ENCODE measurements at regions not wholly inside any gene's neighbourhood (a gene's known extent, or its start where the extent isn't known, plus 50 kb on each side); places are given as distances from the start of the nearest gene placed in this dataset.
"Not testable (repeated sequence)": the region's sequence is repeated elsewhere in the genome, so short reads cannot be mapped to it uniquely, and the experiment has no call there.

- intact Hi-C loops (cut with micrococcal nuclease) = no loop called here
- ChIA-PET POLR2A (no interaction called here), CTCF (no interaction called here)
- no peak overlapping the region for H3K4me3 Mint-ChIP-seq
- TF ChIP-seq, protein P1, sequence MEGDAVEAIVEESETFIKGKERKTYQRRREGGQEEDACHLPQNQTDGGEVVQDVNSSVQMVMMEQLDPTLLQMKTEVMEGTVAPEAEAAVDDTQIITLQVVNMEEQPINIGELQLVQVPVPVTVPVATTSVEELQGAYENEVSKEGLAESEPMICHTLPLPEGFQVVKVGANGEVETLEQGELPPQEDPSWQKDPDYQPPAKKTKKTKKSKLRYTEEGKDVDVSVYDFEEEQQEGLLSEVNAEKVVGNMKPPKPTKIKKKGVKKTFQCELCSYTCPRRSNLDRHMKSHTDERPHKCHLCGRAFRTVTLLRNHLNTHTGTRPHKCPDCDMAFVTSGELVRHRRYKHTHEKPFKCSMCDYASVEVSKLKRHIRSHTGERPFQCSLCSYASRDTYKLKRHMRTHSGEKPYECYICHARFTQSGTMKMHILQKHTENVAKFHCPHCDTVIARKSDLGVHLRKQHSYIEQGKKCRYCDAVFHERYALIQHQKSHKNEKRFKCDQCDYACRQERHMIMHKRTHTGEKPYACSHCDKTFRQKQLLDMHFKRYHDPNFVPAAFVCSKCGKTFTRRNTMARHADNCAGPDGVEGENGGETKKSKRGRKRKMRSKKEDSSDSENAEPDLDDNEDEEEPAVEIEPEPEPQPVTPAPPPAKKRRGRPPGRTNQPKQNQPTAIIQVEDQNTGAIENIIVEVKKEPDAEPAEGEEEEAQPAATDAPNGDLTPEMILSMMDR (IDR thresholded peaks at IDR 0.05) = no peak
- no peaks in the 10 kb centered on the region for H3K27me3 Mint-ChIP-seq
- H3K4me1 Mint-ChIP-seq = no peaks in the 10 kb centered on the region
- DNase-seq (no peak), ATAC-seq (ENCODE audit: low read depth) (no peak)
- no peaks in the 10 kb centered on the region for H3K36me3 Mint-ChIP-seq (ENCODE audit: low read depth)
- peaks cover 4% of the 10 kb centered on the region for H3K9me3 Mint-ChIP-seq
- no peak overlapping the region for H3K27ac Mint-ChIP-seq
Observed at GRCh38 chr19:28549680-28550277, 663.2 kb downstream of the UQCRFS1 start.

DNA sequence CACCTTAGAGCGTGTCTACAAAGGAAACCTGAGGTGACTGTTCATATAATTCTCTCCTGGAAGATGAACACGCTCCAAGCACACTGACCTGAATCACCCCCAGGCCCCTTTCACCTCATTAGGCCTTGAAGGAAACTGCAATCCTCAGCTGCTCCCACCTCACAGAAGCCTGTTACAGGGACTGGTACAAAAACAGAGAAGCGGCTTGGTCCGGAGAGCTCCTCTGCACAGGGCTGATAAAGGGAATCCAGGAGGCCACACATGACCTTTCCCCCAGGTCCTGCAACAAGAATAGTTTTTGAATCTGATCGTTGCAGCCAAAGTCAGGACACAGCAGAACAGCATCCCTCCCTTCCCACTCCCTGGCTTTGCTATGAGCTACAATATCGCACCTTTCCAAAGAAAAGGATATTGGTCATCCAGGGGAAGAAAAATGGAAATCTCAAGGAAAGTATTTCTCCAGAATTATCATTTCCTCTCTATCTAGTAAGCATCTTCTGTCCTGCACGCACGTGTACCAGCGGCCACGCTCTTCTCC is 666.7 kb downstream of the UQCRFS1 start:
- Mint-ChIP-seq H3K27me3 (no peaks in the 10 kb centered on the region), H3K4me1 (peaks cover 8% of the 10 kb centered on the region), H3K4me3 (no peak overlapping the region), H3K9me3 (no peaks in the 10 kb centered on the region), H3K27ac (no peak overlapping the region), H3K36me3 (ENCODE audit: low read depth) (no peaks in the 10 kb centered on the region)
- TF ChIP-seq, protein P1 (IDR thresholded peaks at IDR 0.05) = no peak
- ChIA-PET CTCF (no interaction called here), POLR2A (no interaction called here)
- intact Hi-C loops (cut with micrococcal nuclease) = no loop called here
- ATAC-seq (ENCODE audit: low read depth) = no peak
- no peak for DNase-seq

GRCh38 chr19:28545397-28545796 is 667.6 kb downstream of the UQCRFS1 start:
- ATAC-seq (ENCODE audit: low read depth); H3K4me3 Mint-ChIP-seq; H3K27ac Mint-ChIP-seq; DNase-seq; H3K27me3 Mint-ChIP-seq; intact Hi-C loops (cut with micrococcal nuclease); H3K36me3 Mint-ChIP-seq (ENCODE audit: low read depth); POLR2A ChIA-PET; CTCF ChIA-PET; H3K9me3 Mint-ChIP-seq; H3K4me1 Mint-ChIP-seq: not testable (repeated sequence)

DNA sequence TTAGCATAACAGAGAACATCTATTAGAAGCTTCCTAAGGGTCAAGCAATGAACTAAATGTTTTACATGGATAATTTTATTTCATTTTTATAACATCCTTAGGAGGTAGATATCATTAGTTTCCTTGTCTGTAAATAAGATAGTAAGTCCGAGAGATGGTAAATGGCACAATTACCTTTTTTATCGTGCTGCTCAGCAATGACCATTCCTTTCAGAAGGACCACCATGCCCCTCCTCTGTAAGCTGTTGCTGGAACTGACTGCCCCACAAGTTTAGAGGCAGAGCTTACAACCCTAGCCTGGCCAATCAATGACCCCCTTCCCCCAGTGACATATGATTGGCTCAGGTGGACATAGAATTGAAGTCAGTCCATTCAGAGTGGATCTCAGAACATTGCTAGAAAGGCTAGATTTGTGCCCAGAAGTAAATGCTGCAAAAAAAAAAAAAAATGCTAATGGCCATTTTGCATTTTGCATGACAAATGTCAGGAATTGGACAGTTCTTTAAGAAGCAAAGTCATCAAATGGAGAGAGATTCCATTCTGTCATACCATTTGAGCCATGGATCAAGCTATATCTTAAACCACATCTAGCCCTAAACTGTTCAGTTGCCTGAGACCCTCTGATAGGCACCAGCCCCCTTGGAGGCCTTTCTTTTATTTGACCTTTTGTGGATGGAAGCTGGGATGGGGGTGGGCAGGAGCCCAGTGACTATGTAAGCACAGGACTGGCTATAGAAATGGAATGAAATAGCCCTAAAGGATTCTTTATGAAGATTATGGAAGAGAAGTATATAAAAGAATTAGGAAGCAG is 668.3 kb downstream of the UQCRFS1 start:
- intact Hi-C loops (cut with micrococcal nuclease) = no loop called here
- CTCF ChIA-PET = no interaction called here

GRCh38 chr19:28543244-28543776 is 669.6 kb downstream of the UQCRFS1 start:
- CTCF ChIA-PET = no interaction called here
- intact Hi-C loops (cut with micrococcal nuclease) = no loop called here

More for the DNA sequence above, 668.3 kb downstream of the UQCRFS1 start:
- TF ChIP-seq, protein P1 (IDR thresholded peaks at IDR 0.05) = no peak
- ATAC-seq (ENCODE audit: low read depth) (no peak), DNase-seq (no peak)
- Mint-ChIP-seq H3K4me1 (peaks cover 8% of the 10 kb centered on the region), H3K27me3 (no peaks in the 10 kb centered on the region), H3K9me3 (no peaks in the 10 kb centered on the region), H3K36me3 (ENCODE audit: low read depth) (no peaks in the 10 kb centered on the region), H3K27ac (no peak overlapping the region), H3K4me3 (no peak overlapping the region)
- POLR2A ChIA-PET = no interaction called here

More at GRCh38 chr19:28543244-28543776, 669.6 kb downstream of the UQCRFS1 start:
- H3K4me1 Mint-ChIP-seq = peaks cover 8% of the 10 kb centered on the region
- H3K27ac Mint-ChIP-seq = peak overlapping the region; percentile 5
- POLR2A ChIA-PET = no interaction called here
- H3K36me3 Mint-ChIP-seq (ENCODE audit: low read depth) = no peaks in the 10 kb centered on the region
- no peak overlapping the region for H3K4me3 Mint-ChIP-seq
- TF ChIP-seq, protein P1 (IDR thresholded peaks at IDR 0.05) = no peak
- no peaks in the 10 kb centered on the region for H3K9me3 Mint-ChIP-seq
- H3K27me3 Mint-ChIP-seq = no peaks in the 10 kb centered on the region
- DNase-seq = no peak
- peak; percentile 47 for ATAC-seq (ENCODE audit: low read depth)
